RCC 7860 (cell line): ENCODE measurements at regions not wholly inside any gene's neighbourhood (a gene's known extent, or its start where the extent isn't known, plus 50 kb on each side); places are given as distances from the start of the nearest gene placed in this dataset.
"Not testable (repeated sequence)": the region's sequence is repeated elsewhere in the genome, so short reads cannot be mapped to it uniquely, and the experiment has no call there.

ENCODE experiments used
- DNase-seq: peaks from one replicate; pipeline ENCODE4 v3.0.0-alpha.2; 2015; ENCODE audit warnings: low spot score
- FAIRE-seq: peaks from 2 replicates; lab custom pipeline; 2012; peaks lifted over from hg19 to GRCh38; lab: Jason Lieb, UNC

- DNase-seq (no peak), FAIRE-seq (no peak)
Measured at GRCh38 chr3:63092515-63092914, 185.6 kb upstream of the SYNPR start.

GRCh38 chr3:63094642-63095408 is 183.3 kb upstream of the SYNPR start:
- FAIRE-seq = no peak
- no peak for DNase-seq

GRCh38 chr3:63096248-63097058 is 181.7 kb upstream of the SYNPR start:
- DNase-seq = no peak
- no peak for FAIRE-seq

DNA sequence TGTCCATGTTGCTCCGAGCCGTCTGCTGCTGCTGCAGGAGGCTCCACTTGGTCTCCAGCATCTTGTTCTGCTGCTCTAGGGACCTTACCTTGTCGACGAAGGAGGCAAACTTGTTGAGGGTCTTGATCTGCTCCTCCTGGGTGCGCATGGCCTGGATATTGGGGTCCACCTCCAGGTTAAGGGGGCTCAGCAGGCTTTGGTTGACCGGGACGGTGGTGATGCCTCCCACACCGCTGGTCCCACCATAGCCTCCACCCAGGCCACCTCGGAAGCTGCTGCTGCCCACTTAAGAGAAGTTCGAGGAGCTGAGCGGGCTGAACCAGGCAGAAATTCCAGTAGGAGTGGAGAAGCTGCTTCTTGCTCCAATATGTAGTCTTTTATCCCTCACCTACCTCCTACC is 180.7 kb upstream of the SYNPR start:
- FAIRE-seq (no peak), DNase-seq (no peak)

DNA sequence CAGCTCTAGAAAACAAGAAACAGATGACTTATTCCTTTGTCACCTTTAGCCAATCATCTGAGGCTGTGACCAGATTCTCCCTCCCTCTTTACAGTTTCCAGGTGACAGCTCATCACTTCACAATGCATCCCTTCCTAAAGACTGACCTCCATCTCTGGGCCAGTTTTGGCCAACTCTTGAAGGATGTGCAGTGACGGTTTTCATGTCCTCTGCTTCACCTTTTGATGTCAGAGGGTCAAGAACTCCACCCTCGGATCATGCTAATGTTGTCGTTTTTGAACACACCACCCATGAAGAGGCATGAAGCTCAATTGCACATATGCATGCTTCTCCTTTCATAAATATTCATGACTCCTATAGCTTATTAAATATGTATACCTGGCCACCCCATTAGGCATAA is 161.2 kb upstream of the SYNPR start:
- no peak for FAIRE-seq
- no peak for DNase-seq

DNA sequence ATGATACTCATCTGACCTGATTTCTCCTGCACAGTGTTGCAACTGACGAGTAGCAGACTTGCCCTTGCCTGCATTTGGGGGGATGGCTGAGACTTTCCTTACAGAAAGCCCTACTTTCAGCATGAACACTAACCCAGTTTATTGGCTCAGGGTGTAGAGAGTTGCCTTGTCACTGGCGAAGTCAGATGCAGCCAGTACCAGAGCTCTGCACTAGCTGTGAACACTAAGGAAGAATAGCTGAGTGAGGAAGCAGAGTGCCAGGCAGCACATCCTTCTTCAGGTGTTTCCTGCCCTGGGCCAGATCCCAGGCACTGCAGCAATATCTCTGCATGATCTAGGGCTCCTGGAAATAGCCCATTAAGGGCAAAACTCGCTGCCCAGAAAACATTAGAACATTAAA is 154.0 kb upstream of the SYNPR start:
- DNase-seq = no peak
- FAIRE-seq = no peak

- DNase-seq (no peak), FAIRE-seq (no peak)
Measured at GRCh38 chr3:63126530-63126929, 151.6 kb upstream of the SYNPR start.

DNA sequence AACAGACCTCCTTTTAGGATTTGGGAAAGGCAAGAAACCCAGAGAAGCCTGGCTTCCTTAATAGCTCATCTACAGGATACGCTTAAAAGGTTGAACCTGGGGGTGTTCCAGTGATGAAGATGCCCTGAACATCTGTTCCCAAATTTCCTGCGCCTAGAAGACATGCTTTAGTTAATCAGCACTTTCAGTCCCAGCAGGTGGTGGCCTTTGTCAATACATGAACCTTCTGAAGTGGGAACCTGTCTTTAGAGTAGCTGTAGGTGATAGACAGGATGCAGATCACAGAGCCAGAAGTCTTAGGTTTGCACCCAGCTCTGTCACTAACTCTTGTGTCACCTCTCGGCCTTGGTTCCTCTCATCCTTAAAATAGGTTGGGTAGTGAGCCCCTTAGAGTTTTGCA is 149.7 kb upstream of the SYNPR start:
- FAIRE-seq = no peak
- no peak for DNase-seq

DNA sequence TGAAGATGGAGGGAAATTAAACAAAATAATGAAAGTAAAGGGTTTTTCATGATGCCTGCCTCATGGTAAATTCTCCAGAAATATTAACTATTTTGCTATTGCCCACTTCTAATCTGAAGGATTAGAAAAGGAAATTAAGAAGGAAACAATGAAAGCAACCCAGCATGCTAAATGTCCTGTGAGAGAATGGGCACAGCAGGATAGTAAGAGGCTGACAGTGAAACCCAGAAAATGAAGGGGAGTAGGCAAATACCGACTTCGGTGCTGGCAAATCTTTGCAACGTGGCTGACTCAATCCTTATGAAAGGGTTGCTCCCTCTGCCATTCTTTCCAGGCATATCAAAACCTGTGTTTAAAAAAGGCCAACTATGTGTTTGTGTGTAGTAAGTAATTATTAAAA is 147.5 kb upstream of the SYNPR start:
- FAIRE-seq = no peak
- DNase-seq = no peak

GRCh38 chr3:63132461-63133250 is 145.5 kb upstream of the SYNPR start:
- FAIRE-seq (no peak), DNase-seq (no peak)

DNA sequence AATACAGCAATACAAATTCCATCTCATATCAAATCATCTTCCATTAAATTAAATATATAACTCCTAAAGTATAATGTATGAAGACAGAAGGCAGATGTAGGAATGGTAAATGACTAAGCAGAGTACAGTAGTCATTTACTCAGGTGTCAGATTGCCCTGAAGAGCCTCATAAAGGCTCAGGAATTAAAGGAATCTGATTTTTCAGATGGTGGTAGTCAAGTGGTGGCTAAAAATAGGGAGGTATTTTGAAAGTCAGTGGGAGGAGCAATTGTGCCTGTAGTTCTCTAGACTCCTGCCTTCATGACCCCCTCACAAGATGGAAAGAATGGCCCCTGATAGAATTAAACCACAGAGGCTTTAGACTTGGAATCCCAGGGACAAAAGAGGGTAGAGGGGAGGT is 142.7 kb upstream of the SYNPR start:
- DNase-seq = no peak
- no peak for FAIRE-seq

DNA sequence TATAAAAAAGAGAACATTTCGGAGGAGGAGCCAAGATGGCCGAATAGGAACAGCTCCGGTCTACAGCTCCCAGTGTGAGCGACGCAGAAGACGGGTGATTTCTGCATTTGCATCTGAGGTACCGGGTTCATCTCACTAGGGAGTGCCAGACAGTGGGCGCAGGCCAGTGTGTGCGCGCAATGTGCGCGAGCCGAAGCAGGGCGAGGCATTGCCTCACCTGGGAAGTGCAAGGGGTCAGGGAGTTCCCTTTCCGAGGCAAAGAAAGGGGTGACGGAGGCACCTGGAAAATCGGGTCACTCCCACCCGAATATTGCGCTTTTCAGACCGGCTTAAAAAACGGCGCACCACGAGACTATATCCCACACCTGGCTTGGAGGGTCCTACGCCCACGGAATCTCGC is 141.9 kb upstream of the SYNPR start:
- not testable (repeated sequence) for FAIRE-seq

DNA sequence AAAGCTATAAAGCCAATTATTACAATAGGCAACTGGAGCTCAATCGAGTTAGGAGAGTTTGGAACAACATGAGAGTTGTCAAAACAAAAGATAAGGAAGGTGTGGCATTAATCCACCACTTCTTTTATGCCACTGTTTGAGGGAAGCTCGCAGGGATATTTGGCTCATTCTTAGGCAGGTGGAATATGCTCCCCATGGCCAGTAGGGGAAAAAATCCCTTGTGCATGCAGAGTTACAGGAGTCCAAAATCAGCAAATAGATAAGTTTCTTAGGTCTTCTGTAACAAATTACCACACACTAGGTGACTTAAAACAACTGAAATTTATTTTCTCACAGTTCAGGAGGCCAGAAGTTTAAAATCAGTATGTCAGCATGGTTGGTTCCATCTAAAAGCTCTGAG is 135.4 kb upstream of the SYNPR start:
- FAIRE-seq = no peak
- no peak for DNase-seq

More for the DNA sequence above, 141.9 kb upstream of the SYNPR start:
- DNase-seq = not testable (repeated sequence)

- DNase-seq (no peak), FAIRE-seq (no peak)
Measured at GRCh38 chr3:63146154-63146553, 132.0 kb upstream of the SYNPR start.

GRCh38 chr3:63150880-63151279 is 127.2 kb upstream of the SYNPR start:
- DNase-seq = no peak
- FAIRE-seq = no peak

- no peak for FAIRE-seq
- no peak for DNase-seq
Measured at GRCh38 chr3:63151897-63152296, 126.2 kb upstream of the SYNPR start.

DNA sequence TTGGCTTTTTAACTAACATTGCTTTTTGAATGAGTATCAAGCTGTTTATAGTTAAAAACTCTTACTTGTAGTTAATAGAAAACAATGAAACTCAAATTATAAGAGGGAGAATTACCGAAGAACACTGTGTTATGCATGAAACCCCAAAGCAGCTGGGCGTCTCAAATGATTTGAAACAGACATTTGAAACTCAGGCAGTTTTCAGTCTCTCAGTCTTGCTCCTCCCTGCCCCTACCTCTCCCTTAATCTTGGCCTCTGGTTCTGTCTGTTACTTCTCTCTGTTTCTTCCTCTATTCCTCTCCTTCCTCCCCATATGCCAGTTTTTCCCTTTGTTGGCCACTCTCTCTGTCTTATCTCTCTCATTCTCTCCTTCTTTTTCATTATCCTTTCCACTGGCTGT is 118.3 kb upstream of the SYNPR start:
- FAIRE-seq = no peak

DNA sequence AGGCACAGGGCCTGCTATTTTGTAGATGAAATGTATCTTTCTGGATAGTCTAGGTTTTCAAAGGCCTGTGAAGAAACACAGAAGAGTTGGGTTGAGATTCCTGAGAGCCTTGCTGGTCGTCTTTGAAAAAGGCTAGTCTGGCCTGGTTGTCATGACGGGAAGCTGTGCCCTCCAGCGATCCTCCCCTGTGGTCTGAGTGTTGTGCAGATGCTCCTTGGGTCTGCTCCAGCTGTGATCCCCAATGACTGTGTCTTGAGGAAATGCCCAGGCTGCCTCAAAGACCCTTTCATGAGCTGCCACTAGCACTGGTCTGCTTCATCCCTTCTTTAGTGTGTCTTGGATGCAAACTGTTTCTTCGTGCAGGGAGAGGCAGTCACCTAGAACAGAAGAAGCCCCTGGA is 111.0 kb upstream of the SYNPR start:
- DNase-seq = no peak
- FAIRE-seq = no peak

More for the DNA sequence above, 118.3 kb upstream of the SYNPR start:
- no peak for DNase-seq

DNA sequence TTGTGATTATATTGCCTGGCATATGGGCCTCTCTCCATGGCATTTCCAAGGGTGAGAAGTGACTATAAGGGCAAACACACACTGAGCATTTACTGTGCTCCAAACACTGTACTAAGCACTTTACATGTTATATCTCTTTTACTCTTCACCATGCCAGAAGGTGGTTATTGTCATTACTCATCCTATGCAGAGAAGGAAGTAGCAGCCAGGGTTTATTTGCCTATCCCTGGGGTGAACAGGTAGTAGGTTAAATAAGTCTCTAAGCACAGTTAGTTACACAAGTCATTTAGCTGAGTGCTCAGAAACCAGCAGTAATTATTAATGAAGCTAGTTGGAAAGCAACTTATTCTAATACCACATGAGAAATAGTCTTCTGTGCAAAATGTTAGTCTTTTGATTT is 109.9 kb upstream of the SYNPR start:
- DNase-seq (no peak), FAIRE-seq (no peak)

DNA sequence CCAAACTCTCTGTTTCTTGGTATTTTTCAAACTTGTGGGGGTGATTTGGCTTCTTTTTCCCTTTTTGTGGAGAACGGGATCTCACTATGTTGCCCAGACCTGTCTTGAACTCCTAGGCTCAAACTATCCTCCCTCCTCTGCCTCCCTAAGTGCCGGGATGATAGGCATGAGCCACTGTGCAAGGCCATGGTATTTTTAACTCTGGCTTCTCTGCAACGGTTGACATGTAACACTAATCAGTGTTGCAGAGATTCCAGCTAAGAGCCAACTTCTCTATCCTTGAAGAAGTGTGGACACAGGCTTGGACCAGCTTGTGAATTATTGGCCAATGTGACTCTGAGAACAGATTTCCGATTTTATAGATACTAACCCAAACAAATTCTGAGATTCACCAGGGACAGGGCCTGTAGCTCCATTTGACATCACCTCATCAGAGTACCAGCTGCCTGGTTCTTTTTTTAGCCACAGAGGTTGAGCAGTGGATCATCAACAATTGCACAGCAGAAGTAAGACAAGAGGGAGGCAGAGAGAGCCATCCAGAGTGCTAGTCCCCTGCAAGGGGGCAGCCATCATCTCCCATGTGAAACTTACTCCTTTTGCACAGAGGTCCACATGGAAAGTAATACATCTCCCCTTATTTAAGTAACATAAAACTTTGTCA is 98.1 kb upstream of the SYNPR start:
- no peak for DNase-seq
- no peak for FAIRE-seq

DNA sequence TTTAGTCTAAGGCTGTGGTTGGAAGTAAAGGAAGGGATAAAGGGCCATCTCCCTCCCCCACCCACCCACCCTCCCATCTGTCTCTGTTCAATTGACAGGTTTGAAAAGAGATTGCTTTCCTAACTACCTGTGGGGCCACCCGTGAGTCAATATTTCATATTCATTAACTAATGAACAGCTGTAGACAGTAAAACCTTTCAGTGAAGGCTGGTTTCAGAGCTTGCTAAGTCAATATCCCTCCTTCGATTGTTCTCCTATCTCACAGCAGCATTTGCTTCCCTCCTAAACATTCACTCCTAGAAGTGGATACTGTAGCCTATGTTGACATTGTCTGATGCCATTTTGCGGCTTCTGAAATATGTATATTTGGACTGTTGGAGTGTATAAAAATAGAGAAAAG is 85.9 kb upstream of the SYNPR start:
- FAIRE-seq = no peak

More for the DNA sequence above, 85.9 kb upstream of the SYNPR start:
- DNase-seq = no peak
